ENCODE measurements at regions not wholly inside any gene's neighbourhood (a gene's known extent, or its start where the extent isn't known, plus 50 kb on each side); places are given as distances from the start of the nearest gene placed in this dataset.

- Histone ChIP-seq H3K27ac (ENCODE audit: extremely low read depth, low read depth, low read length) (no peak overlapping the region), H3K9me3 (ENCODE audit: control insufficient read depth, insufficient read depth, low read depth, low read length) (no peaks in the 10 kb centered on the region), H3K4me1 (ENCODE audit: control insufficient read depth, insufficient read depth, low read length) (no peaks in the 10 kb centered on the region), H3K4me3 (ENCODE audit: low read depth, low read length) (no peak overlapping the region), H3K36me3 (ENCODE audit: control insufficient read depth in 2 of 2, insufficient read depth in 1 of 2, low read length in 2 of 2) (no peaks in the 10 kb centered on the region)
- TF ChIP-seq MEIS1 (CRISPR knock-in tag; IDR thresholded peaks at IDR 0.05; ENCODE audit: borderline replicate concordance) (no peak), ZFP69B (tag by site-specific recombination; IDR thresholded peaks at IDR 0.05) (no peak), ZNF112 (tag by site-specific recombination; IDR thresholded peaks at IDR 0.05) (no peak), ZNF335 (tag by site-specific recombination; conservative IDR thresholded peaks at IDR 0.05) (no peak)
- CTCF ChIA-PET = no interaction called here
- POLR2A ChIA-PET = no interaction called here
These were observed 153.0 kb downstream of the ASB9 start for GRCh38 chrX:15116900-15117299.

GRCh38 chrX:15114743-15115566 is 154.9 kb downstream of the ASB9 start:
- CTCF ChIA-PET = no interaction called here
- Histone ChIP-seq H3K36me3 (ENCODE audit: control insufficient read depth in 2 of 2, insufficient read depth in 1 of 2, low read length in 2 of 2) (no peaks in the 10 kb centered on the region), H3K27ac (ENCODE audit: extremely low read depth, low read depth, low read length) (no peak overlapping the region), H3K4me3 (ENCODE audit: low read depth, low read length) (no peak overlapping the region), H3K9me3 (ENCODE audit: control insufficient read depth, insufficient read depth, low read depth, low read length) (no peaks in the 10 kb centered on the region), H3K4me1 (ENCODE audit: control insufficient read depth, insufficient read depth, low read length) (no peaks in the 10 kb centered on the region)
- TF ChIP-seq ZNF366 (tag by site-specific recombination; conservative IDR thresholded peaks at IDR 0.05) = no peak
- POLR2A ChIA-PET = no interaction called here

GRCh38 chrX:15107367-15107988 is 162.4 kb downstream of the ASB9 start:
- Histone ChIP-seq H3K9me3 (ENCODE audit: control insufficient read depth, insufficient read depth, low read depth, low read length) (no peaks in the 10 kb centered on the region), H3K27ac (ENCODE audit: extremely low read depth, low read depth, low read length) (no peak overlapping the region), H3K36me3 (ENCODE audit: control insufficient read depth in 2 of 2, insufficient read depth in 1 of 2, low read length in 2 of 2) (no peaks in the 10 kb centered on the region), H3K4me1 (ENCODE audit: control insufficient read depth, insufficient read depth, low read length) (no peaks in the 10 kb centered on the region), H3K4me3 (ENCODE audit: low read depth, low read length) (no peak overlapping the region)
- TF ChIP-seq PBX3 (CRISPR knock-in tag; IDR thresholded peaks at IDR 0.05) (no peak), ZNF548 (tag by site-specific recombination; IDR thresholded peaks at IDR 0.05) (no peak), ZNF223 (tag by site-specific recombination; IDR thresholded peaks at IDR 0.05) (no peak), ZNF394 (tag by site-specific recombination; IDR thresholded peaks at IDR 0.05; ENCODE audit: borderline replicate concordance) (no peak)
- ChIA-PET CTCF (interaction anchor here (0.6 to 1.3 kb wide), 3 partner anchors 132 to 1589 kb away, joined by 3 read pairs; no protein-coding TSS in a partner anchor), POLR2A (no interaction called here)

GRCh38 chrX:15098505-15098904 is 171.4 kb downstream of the ASB9 start:
- Histone ChIP-seq H3K4me3 (ENCODE audit: low read depth, low read length) (no peak overlapping the region), H3K27ac (ENCODE audit: extremely low read depth, low read depth, low read length) (no peak overlapping the region), H3K9me3 (ENCODE audit: control insufficient read depth, insufficient read depth, low read depth, low read length) (no peaks in the 10 kb centered on the region), H3K4me1 (ENCODE audit: control insufficient read depth, insufficient read depth, low read length) (no peaks in the 10 kb centered on the region), H3K36me3 (ENCODE audit: control insufficient read depth in 2 of 2, insufficient read depth in 1 of 2, low read length in 2 of 2) (no peaks in the 10 kb centered on the region)
- ChIA-PET POLR2A (no interaction called here), CTCF (interaction anchor here (0.6 to 0.8 kb wide), 2 partner anchors 45 to 260 kb away, joined by 3 to 4 read pairs; no protein-coding TSS in a partner anchor)
- TF ChIP-seq ZBTB7A (tag by site-specific recombination; IDR thresholded peaks at IDR 0.05; ENCODE audit: low read depth) (no peak), ZSCAN16 (tag by site-specific recombination; IDR thresholded peaks at IDR 0.05) (no peak)

GRCh38 chrX:15087747-15088146 is 182.1 kb downstream of the ASB9 start:
- H3K36me3 ChIP-seq (ENCODE audit: control insufficient read depth in 2 of 2, insufficient read depth in 1 of 2, low read length in 2 of 2) = no peaks in the 10 kb centered on the region
- no peaks in the 10 kb centered on the region for H3K9me3 ChIP-seq (ENCODE audit: control insufficient read depth, insufficient read depth, low read depth, low read length)
- no peaks in the 10 kb centered on the region for H3K4me1 ChIP-seq (ENCODE audit: control insufficient read depth, insufficient read depth, low read length)
- no peak overlapping the region for H3K4me3 ChIP-seq (ENCODE audit: low read depth, low read length)
- no peak overlapping the region for H3K27ac ChIP-seq (ENCODE audit: extremely low read depth, low read depth, low read length)
- CTCF ChIA-PET = no interaction called here
- POLR2A ChIA-PET = no interaction called here
- TF ChIP-seq ZNF830 (tag by site-specific recombination; IDR thresholded peaks at IDR 0.05; ENCODE audit: low read depth) (no peak), ZNF488 (tag by site-specific recombination; IDR thresholded peaks at IDR 0.05) (no peak), ZNF311 (tag by site-specific recombination; IDR thresholded peaks at IDR 0.05; ENCODE audit: borderline replicate concordance) (no peak), ZNF214 (tag by site-specific recombination; IDR thresholded peaks at IDR 0.05; ENCODE audit: borderline replicate concordance) (no peak), ZNF26 (tag by site-specific recombination; IDR thresholded peaks at IDR 0.05) (no peak), ZNF645 (tag by site-specific recombination; IDR thresholded peaks at IDR 0.05) (no peak), SCRT2 (tag by site-specific recombination; IDR thresholded peaks at IDR 0.05) (no peak), REPIN1 (tag by site-specific recombination; IDR thresholded peaks at IDR 0.05; ENCODE audit: low read depth) (no peak)

Data from HEK293 (cell line).